ENCODE measurements at regions not wholly inside any gene's neighbourhood (a gene's known extent, or its start where the extent isn't known, plus 50 kb on each side); places are given as distances from the start of the nearest gene placed in this dataset.

- intact Hi-C loops (cut with micrococcal nuclease), result loop anchor here (10.0 kb wide), 1 partner anchor 65 kb away; no protein-coding TSS in a partner anchor
- no peak overlapping the region for H3K27ac ChIP-seq (ENCODE audit: low read length)
- Mint-ChIP-seq H3K27me3 (ENCODE audit: low read depth in 2 of 2) (no peaks in the 10 kb centered on the region), H3K4me3 (no peak overlapping the region), H3K36me3 (no peaks in the 10 kb centered on the region), H3K9me3 (peaks cover 0 to 8% of the 10 kb centered on the region in 2 donors), H3K27ac (no peak overlapping the region), H3K4me1 (no peaks in the 10 kb centered on the region)
- no peaks in the 10 kb centered on the region for H3K36me3 ChIP-seq (ENCODE audit: control insufficient read depth, insufficient read depth, low read length)
- H3K27me3 ChIP-seq (ENCODE audit: control insufficient read depth, insufficient read depth, low read length), result no peaks in the 10 kb centered on the region
- H3K9me3 ChIP-seq (ENCODE audit: control insufficient read depth, insufficient read depth, low read length), result no peaks in the 10 kb centered on the region
- ATAC-seq (no peak), DNase-seq (no peak)
- no peaks in the 10 kb centered on the region for H3K4me1 ChIP-seq (ENCODE audit: control insufficient read depth, insufficient read depth, low read length)
- H3K4me3 ChIP-seq (ENCODE audit: low read length), result no peak overlapping the region
- TF ChIP-seq CTCF (IDR thresholded peaks at IDR 0.05), result no peak
- 86% methylated on average over 8 of the region's 8 CpGs for WGBS (ENCODE audit: insufficient coverage)
Observed at GRCh38 chr18:56139792-56140254, 498.6 kb downstream of the TXNL1 start.

GRCh38 chr18:56139372-56139771, 499.0 kb downstream of the TXNL1 start:
- H3K4me1 Mint-ChIP-seq, result no peaks in the 10 kb centered on the region
- no peak for TF ChIP-seq CTCF (IDR thresholded peaks at IDR 0.05)
- Histone ChIP-seq H3K4me1 (ENCODE audit: control insufficient read depth, insufficient read depth, low read length) (no peaks in the 10 kb centered on the region), H3K27me3 (ENCODE audit: control insufficient read depth, insufficient read depth, low read length) (no peaks in the 10 kb centered on the region), H3K9me3 (ENCODE audit: control insufficient read depth, insufficient read depth, low read length) (no peaks in the 10 kb centered on the region), H3K36me3 (ENCODE audit: control insufficient read depth, insufficient read depth, low read length) (no peaks in the 10 kb centered on the region), H3K4me3 (ENCODE audit: low read length) (no peak overlapping the region), H3K27ac (ENCODE audit: low read length) (no peak overlapping the region)
- no peak overlapping the region for H3K27ac Mint-ChIP-seq
- intact Hi-C loops (cut with micrococcal nuclease), result no loop called here
- no peak overlapping the region for H3K4me3 Mint-ChIP-seq
- no peaks in the 10 kb centered on the region for H3K36me3 Mint-ChIP-seq
- no peaks in the 10 kb centered on the region for H3K27me3 Mint-ChIP-seq (ENCODE audit: low read depth in 2 of 2)
- DNase-seq (no peak), ATAC-seq (no peak)
- H3K9me3 Mint-ChIP-seq, result peaks cover 0 to 8% of the 10 kb centered on the region in 2 donors

DNA sequence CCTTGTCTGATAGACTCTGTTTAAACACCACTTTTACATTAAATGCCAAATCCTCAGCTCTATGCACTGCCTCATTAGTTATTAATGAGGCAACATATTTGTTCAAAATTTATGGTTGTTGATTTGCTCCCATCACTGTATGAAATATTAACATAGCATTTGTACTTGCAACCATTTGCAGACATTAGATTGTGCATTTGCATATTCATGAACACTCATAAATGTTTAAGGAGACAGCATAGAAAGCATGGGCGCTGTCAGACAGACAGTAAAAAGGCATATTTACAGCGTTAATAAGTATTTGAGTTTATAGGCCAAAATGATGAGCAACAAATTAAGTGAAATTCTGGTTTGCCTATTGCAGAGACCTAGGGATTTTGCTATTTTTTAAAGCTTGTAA, 502.3 kb downstream of the TXNL1 start:
- H3K4me3 ChIP-seq (ENCODE audit: low read length), result no peak overlapping the region
- H3K4me1 ChIP-seq (ENCODE audit: control insufficient read depth, insufficient read depth, low read length), result no peaks in the 10 kb centered on the region
- no peaks in the 10 kb centered on the region for H3K4me1 Mint-ChIP-seq
- H3K36me3 ChIP-seq (ENCODE audit: control insufficient read depth, insufficient read depth, low read length), result no peaks in the 10 kb centered on the region
- no peaks in the 10 kb centered on the region for H3K36me3 Mint-ChIP-seq
- WGBS (ENCODE audit: insufficient coverage), result 93% methylated on average over 2 of the region's 2 CpGs
- no peak overlapping the region for H3K4me3 Mint-ChIP-seq
- H3K27me3 ChIP-seq (ENCODE audit: control insufficient read depth, insufficient read depth, low read length), result no peaks in the 10 kb centered on the region
- H3K27ac ChIP-seq (ENCODE audit: low read length), result no peak overlapping the region
- no peaks in the 10 kb centered on the region for H3K27me3 Mint-ChIP-seq (ENCODE audit: low read depth in 2 of 2)
- no peak overlapping the region for H3K27ac Mint-ChIP-seq
- H3K9me3 Mint-ChIP-seq, result peaks cover 0 to 1% of the 10 kb centered on the region in 2 donors
- no peak for ATAC-seq
- no peak for DNase-seq
- intact Hi-C loops (cut with micrococcal nuclease), result no loop called here
- TF ChIP-seq CTCF (IDR thresholded peaks at IDR 0.05), result no peak
- no peaks in the 10 kb centered on the region for H3K9me3 ChIP-seq (ENCODE audit: control insufficient read depth, insufficient read depth, low read length)

DNA sequence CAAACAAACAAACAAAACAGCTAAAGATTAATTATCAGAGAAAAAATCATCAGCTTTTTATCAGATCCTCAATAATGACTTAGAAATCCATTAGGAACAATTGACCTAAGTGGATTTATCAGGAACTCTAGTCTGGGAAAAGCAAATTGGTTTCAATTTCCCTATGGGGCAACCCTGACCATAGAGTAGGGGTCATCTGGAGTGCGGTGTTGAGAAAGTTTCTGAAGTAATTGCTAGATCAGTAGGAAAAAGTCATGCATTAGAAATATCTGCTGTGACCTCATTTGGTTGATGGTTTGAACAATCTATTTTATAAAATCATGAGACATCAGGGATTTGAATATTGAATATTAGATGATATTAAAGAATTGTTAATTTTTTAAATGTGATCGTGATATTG, 507.9 kb downstream of the TXNL1 start:
- Histone ChIP-seq H3K9me3 (ENCODE audit: control insufficient read depth, insufficient read depth, low read length) (no peaks in the 10 kb centered on the region), H3K27me3 (ENCODE audit: control insufficient read depth, insufficient read depth, low read length) (no peaks in the 10 kb centered on the region), H3K4me1 (ENCODE audit: control insufficient read depth, insufficient read depth, low read length) (no peaks in the 10 kb centered on the region), H3K36me3 (ENCODE audit: control insufficient read depth, insufficient read depth, low read length) (no peaks in the 10 kb centered on the region), H3K4me3 (ENCODE audit: low read length) (no peak overlapping the region), H3K27ac (ENCODE audit: low read length) (no peak overlapping the region)
- no peak overlapping the region for H3K27ac Mint-ChIP-seq
- no peaks in the 10 kb centered on the region for H3K36me3 Mint-ChIP-seq
- intact Hi-C loops (cut with micrococcal nuclease), result no loop called here
- H3K4me1 Mint-ChIP-seq, result no peaks in the 10 kb centered on the region
- H3K27me3 Mint-ChIP-seq (ENCODE audit: low read depth in 2 of 2), result no peaks in the 10 kb centered on the region
- DNase-seq (no peak), ATAC-seq (no peak)
- H3K4me3 Mint-ChIP-seq, result no peak overlapping the region
- peaks cover 2 to 3% of the 10 kb centered on the region in 2 donors for H3K9me3 Mint-ChIP-seq
- no peak for TF ChIP-seq CTCF (IDR thresholded peaks at IDR 0.05)
- WGBS (ENCODE audit: insufficient coverage), result 93% methylated on average over 1 of the region's 2 CpGs
